ENCODE measurements at regions not wholly inside any gene's neighbourhood (a gene's known extent, or its start where the extent isn't known, plus 50 kb on each side); places are given as distances from the start of the nearest gene placed in this dataset.

- Mint-ChIP-seq H3K36me3 (no peaks in the 10 kb centered on the region), H3K27ac (no peak overlapping the region)
- ATAC-seq, result no peak
Measured at GRCh38 chr10:3237530-3237929, 64.9 kb upstream of the PITRM1 start.

GRCh38 chr10:3236644-3237404, 64.2 kb upstream of the PITRM1 start:
- Mint-ChIP-seq H3K4me1 (peaks cover 6% of the 10 kb centered on the region), H3K9me3 (no peaks in the 10 kb centered on the region), H3K36me3 (no peaks in the 10 kb centered on the region), H3K4me3 (no peak overlapping the region), H3K27ac (no peak overlapping the region)
- no peak for ATAC-seq
- no peak for DNase-seq (ENCODE audit: low spot score in 2 of 2)

More at GRCh38 chr10:3237530-3237929, 64.9 kb upstream of the PITRM1 start:
- no peak for DNase-seq (ENCODE audit: low spot score in 2 of 2)
- no peak overlapping the region for H3K4me3 Mint-ChIP-seq
- H3K9me3 Mint-ChIP-seq, result no peaks in the 10 kb centered on the region
- peaks cover 6% of the 10 kb centered on the region for H3K4me1 Mint-ChIP-seq

GRCh38 chr10:3235996-3236510, 63.5 kb upstream of the PITRM1 start:
- Mint-ChIP-seq H3K27ac (no peak overlapping the region), H3K4me1 (peaks cover 6% of the 10 kb centered on the region), H3K4me3 (no peak overlapping the region), H3K9me3 (no peaks in the 10 kb centered on the region), H3K36me3 (no peaks in the 10 kb centered on the region)
- ATAC-seq, result no peak
- DNase-seq (ENCODE audit: low spot score in 2 of 2), result no peak

- DNase-seq (ENCODE audit: low spot score in 2 of 2) (no peak), ATAC-seq (no peak)
- no peak overlapping the region for H3K4me3 Mint-ChIP-seq
- no peaks in the 10 kb centered on the region for H3K9me3 Mint-ChIP-seq
- no peaks in the 10 kb centered on the region for H3K36me3 Mint-ChIP-seq
- H3K4me1 Mint-ChIP-seq, result peaks cover 6% of the 10 kb centered on the region
- no peak overlapping the region for H3K27ac Mint-ChIP-seq
Measured at GRCh38 chr10:3235395-3235794, 62.8 kb upstream of the PITRM1 start.

GRCh38 chr10:3233486-3233990, 61.0 kb upstream of the PITRM1 start:
- no peaks in the 10 kb centered on the region for H3K9me3 Mint-ChIP-seq
- H3K4me1 Mint-ChIP-seq, result no peaks in the 10 kb centered on the region
- no peaks in the 10 kb centered on the region for H3K36me3 Mint-ChIP-seq
- H3K27ac Mint-ChIP-seq, result no peak overlapping the region
- DNase-seq (ENCODE audit: low spot score in 2 of 2) (no peak), ATAC-seq (peak; percentile 57)
- no peak overlapping the region for H3K4me3 Mint-ChIP-seq

GRCh38 chr10:3231951-3232730, 59.6 kb upstream of the PITRM1 start:
- no peak for DNase-seq (ENCODE audit: low spot score in 2 of 2)
- H3K9me3 Mint-ChIP-seq, result no peaks in the 10 kb centered on the region
- H3K4me1 Mint-ChIP-seq, result no peaks in the 10 kb centered on the region
- peaks cover 8% of the 10 kb centered on the region for H3K36me3 Mint-ChIP-seq
- H3K4me3 Mint-ChIP-seq, result no peak overlapping the region
- no peak for ATAC-seq
- no peak overlapping the region for H3K27ac Mint-ChIP-seq

GRCh38 chr10:3229815-3230214, 57.2 kb upstream of the PITRM1 start:
- Mint-ChIP-seq H3K9me3 (no peaks in the 10 kb centered on the region), H3K4me1 (no peaks in the 10 kb centered on the region), H3K4me3 (no peak overlapping the region), H3K36me3 (peaks cover 8% of the 10 kb centered on the region), H3K27ac (no peak overlapping the region)
- ATAC-seq (no peak), DNase-seq (ENCODE audit: low spot score in 2 of 2) (no peak)

- ATAC-seq, result no peak
- H3K4me3 Mint-ChIP-seq, result no peak overlapping the region
Measured at GRCh38 chr10:3228629-3228945, 56.0 kb upstream of the PITRM1 start.

GRCh38 chr10:3226960-3227744, 54.6 kb upstream of the PITRM1 start:
- ATAC-seq, result peak; percentile 67
- Mint-ChIP-seq H3K36me3 (peaks cover 8% of the 10 kb centered on the region), H3K4me1 (no peaks in the 10 kb centered on the region), H3K27ac (peak overlapping the region; percentile 86), H3K4me3 (peak overlapping the region; percentile 39), H3K9me3 (no peaks in the 10 kb centered on the region)
- no peak for DNase-seq (ENCODE audit: low spot score in 2 of 2)

More at GRCh38 chr10:3228629-3228945, 56.0 kb upstream of the PITRM1 start:
- no peak for DNase-seq (ENCODE audit: low spot score in 2 of 2)
- peaks cover 8% of the 10 kb centered on the region for H3K36me3 Mint-ChIP-seq
- H3K4me1 Mint-ChIP-seq, result no peaks in the 10 kb centered on the region
- H3K9me3 Mint-ChIP-seq, result no peaks in the 10 kb centered on the region
- H3K27ac Mint-ChIP-seq, result peak overlapping the region; percentile 86

- H3K4me1 Mint-ChIP-seq, result peaks cover 10% of the 10 kb centered on the region
- DNase-seq (ENCODE audit: low spot score in 2 of 2), result no peak
- H3K27ac Mint-ChIP-seq, result no peak overlapping the region
- peaks cover 8% of the 10 kb centered on the region for H3K36me3 Mint-ChIP-seq
- H3K4me3 Mint-ChIP-seq, result no peak overlapping the region
- H3K9me3 Mint-ChIP-seq, result no peaks in the 10 kb centered on the region
- ATAC-seq, result no peak
Measured at GRCh38 chr10:3225561-3225960, 53.0 kb upstream of the PITRM1 start.

GRCh38 chr10:3224241-3224640, 51.7 kb upstream of the PITRM1 start:
- H3K4me3 Mint-ChIP-seq, result no peak overlapping the region
- no peak for DNase-seq (ENCODE audit: low spot score in 2 of 2)
- no peak for ATAC-seq
- peaks cover 8% of the 10 kb centered on the region for H3K36me3 Mint-ChIP-seq
- H3K27ac Mint-ChIP-seq, result no peak overlapping the region
- peaks cover 10% of the 10 kb centered on the region for H3K4me1 Mint-ChIP-seq
- peaks cover 2% of the 10 kb centered on the region for H3K9me3 Mint-ChIP-seq

GRCh38 chr10:3222626-3223025, 50.0 kb upstream of the PITRM1 start:
- Mint-ChIP-seq H3K4me3 (no peak overlapping the region), H3K27ac (no peak overlapping the region), H3K36me3 (peaks cover 2% of the 10 kb centered on the region), H3K4me1 (peaks cover 10% of the 10 kb centered on the region), H3K9me3 (peaks cover 5% of the 10 kb centered on the region)
- ATAC-seq, result no peak
- DNase-seq (ENCODE audit: low spot score in 2 of 2), result no peak
